ENCODE measurements at regions not wholly inside any gene's neighbourhood (a gene's known extent, or its start where the extent isn't known, plus 50 kb on each side); places are given as distances from the start of the nearest gene placed in this dataset.

DNA sequence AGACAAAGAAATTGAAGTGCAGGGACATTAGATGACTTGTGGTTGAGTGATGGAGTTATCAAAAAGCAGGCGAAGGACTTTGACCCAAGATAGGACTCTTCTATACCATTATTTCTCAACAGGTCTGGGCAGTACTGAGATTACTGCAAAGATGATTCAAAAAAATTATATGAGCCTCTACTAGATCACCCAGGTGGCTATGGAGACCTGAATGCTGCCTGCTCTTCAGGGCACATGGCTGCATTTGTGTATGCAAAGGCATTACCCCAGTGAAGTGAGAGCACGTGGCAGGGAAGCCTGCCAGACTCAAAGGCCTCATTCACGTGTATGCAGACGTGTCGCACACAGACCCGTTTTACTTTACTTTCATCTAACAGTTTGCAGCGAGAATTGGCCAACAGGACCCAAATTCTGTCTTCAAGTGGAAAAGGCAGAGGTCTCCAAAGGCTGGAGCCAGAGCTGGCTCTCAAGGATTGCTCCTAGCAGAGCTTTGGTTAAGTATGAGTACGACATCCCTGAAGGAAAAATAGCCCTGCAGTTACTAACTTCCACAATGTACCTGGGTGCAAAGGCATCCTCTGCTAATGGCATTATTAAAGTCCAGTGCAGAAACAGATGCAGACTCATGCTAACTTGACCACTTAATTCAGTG, 113.8 kb upstream of the ARMC2 start:
- TF ChIP-seq CTCF (IDR thresholded peaks at IDR 0.05 in 4 of 5, conservative IDR thresholded peaks at IDR 0.05 in 1 of 5) (no peak), POLR2A (IDR thresholded peaks at IDR 0.05) (no peak)
